Endothelial cell (in vitro differentiated cells): ENCODE measurements at regions not wholly inside any gene's neighbourhood (a gene's known extent, or its start where the extent isn't known, plus 50 kb on each side); places are given as distances from the start of the nearest gene placed in this dataset.

Source experiments
- DNase-seq: peaks from one replicate; pipeline ENCODE4 v3.0.0; 2021; ENCODE audit warnings: low spot score
- H3K27ac Mint-ChIP-seq: one replicate; pipeline ENCODE4 v1.8.0; 2021; ENCODE audit warnings: mixed read lengths, inconsistent platforms; ENCODE audit not compliant: unreplicated experiment
- H3K27me3 Mint-ChIP-seq: one replicate; pipeline ENCODE4 v1.8.0; 2021; ENCODE audit warnings: mild to moderate bottlenecking, moderate library complexity, mixed read lengths, inconsistent platforms; ENCODE audit not compliant: unreplicated experiment
- H3K36me3 Mint-ChIP-seq: one replicate; pipeline ENCODE4 v1.8.0; 2021; ENCODE audit warnings: mild to moderate bottlenecking, low read depth, mixed read lengths, inconsistent platforms; ENCODE audit not compliant: unreplicated experiment
- H3K4me1 Mint-ChIP-seq: one replicate; pipeline ENCODE4 v1.8.0; 2021; ENCODE audit warnings: mild to moderate bottlenecking, mixed read lengths, inconsistent platforms; ENCODE audit not compliant: unreplicated experiment
- H3K4me3 Mint-ChIP-seq: one replicate; pipeline ENCODE4 v1.8.0; 2021; ENCODE audit warnings: mild to moderate bottlenecking, mixed read lengths, inconsistent platforms; ENCODE audit not compliant: unreplicated experiment
- H3K9me3 Mint-ChIP-seq: one replicate; pipeline ENCODE4 v1.8.0; 2021; ENCODE audit warnings: mixed read lengths, inconsistent platforms; ENCODE audit not compliant: unreplicated experiment
- CTCF ChIP-seq: fragments of 200-600 bp; sonication (generic); IDR thresholded peaks from one replicate; pipeline ENCODE4 v1.5.0; 2021; ENCODE audit warnings: antibody characterized with exemption; ENCODE audit not compliant: unreplicated experiment

GRCh38 chr14:58825606-58826005 is 187.8 kb downstream of the DACT1 start:
- no peaks in the 10 kb centered on the region for H3K4me1 Mint-ChIP-seq
- no peaks in the 10 kb centered on the region for H3K36me3 Mint-ChIP-seq
- DNase-seq, result no peak

GRCh38 chr14:58826845-58827686 is 189.3 kb downstream of the DACT1 start:
- H3K9me3 Mint-ChIP-seq, result no peaks in the 10 kb centered on the region
- H3K4me1 Mint-ChIP-seq, result no peaks in the 10 kb centered on the region
- no peaks in the 10 kb centered on the region for H3K27me3 Mint-ChIP-seq
- no peak for DNase-seq
- H3K27ac Mint-ChIP-seq, result no peak overlapping the region
- no peaks in the 10 kb centered on the region for H3K36me3 Mint-ChIP-seq
- H3K4me3 Mint-ChIP-seq, result no peak overlapping the region
- TF ChIP-seq CTCF, result peak; percentile 95

More at GRCh38 chr14:58825606-58826005, 187.8 kb downstream of the DACT1 start:
- H3K9me3 Mint-ChIP-seq, result no peaks in the 10 kb centered on the region
- no peak overlapping the region for H3K4me3 Mint-ChIP-seq
- H3K27ac Mint-ChIP-seq, result no peak overlapping the region
- no peak for TF ChIP-seq CTCF
- no peaks in the 10 kb centered on the region for H3K27me3 Mint-ChIP-seq

- TF ChIP-seq CTCF, result no peak
- H3K9me3 Mint-ChIP-seq, result no peaks in the 10 kb centered on the region
- H3K4me3 Mint-ChIP-seq, result no peak overlapping the region
- H3K27me3 Mint-ChIP-seq, result no peaks in the 10 kb centered on the region
- H3K4me1 Mint-ChIP-seq, result no peaks in the 10 kb centered on the region
- peaks cover 6% of the 10 kb centered on the region for H3K36me3 Mint-ChIP-seq
- no peak for DNase-seq
- H3K27ac Mint-ChIP-seq, result no peak overlapping the region
Observed at GRCh38 chr14:58828298-58828697, 190.5 kb downstream of the DACT1 start.

GRCh38 chr14:58829594-58829993 is 191.8 kb downstream of the DACT1 start:
- Mint-ChIP-seq H3K27ac (no peak overlapping the region), H3K4me1 (no peaks in the 10 kb centered on the region), H3K9me3 (no peaks in the 10 kb centered on the region), H3K36me3 (peaks cover 8% of the 10 kb centered on the region), H3K4me3 (no peak overlapping the region), H3K27me3 (peaks cover under 1% of the 10 kb centered on the region)
- no peak for TF ChIP-seq CTCF
- no peak for DNase-seq

GRCh38 chr14:58830121-58830520 is 192.4 kb downstream of the DACT1 start:
- TF ChIP-seq CTCF, result no peak
- H3K9me3 Mint-ChIP-seq, result no peaks in the 10 kb centered on the region
- H3K36me3 Mint-ChIP-seq, result peaks cover 8% of the 10 kb centered on the region
- no peak overlapping the region for H3K27ac Mint-ChIP-seq
- H3K4me1 Mint-ChIP-seq, result no peaks in the 10 kb centered on the region
- H3K4me3 Mint-ChIP-seq, result no peak overlapping the region
- peaks cover 4% of the 10 kb centered on the region for H3K27me3 Mint-ChIP-seq
- DNase-seq, result no peak
